HG03565 (cell line): ENCODE measurements at regions not wholly inside any gene's neighbourhood (a gene's known extent, or its start where the extent isn't known, plus 50 kb on each side); places are given as distances from the start of the nearest gene placed in this dataset.

Experiments used
- ATAC-seq: cut with Tn5 transposase; IDR thresholded peaks from one replicate; pipeline ENCODE4 v1.9.1; 2021; ENCODE audit warnings: mild to moderate bottlenecking, moderate library complexity; ENCODE audit not compliant: unreplicated experiment

DNA sequence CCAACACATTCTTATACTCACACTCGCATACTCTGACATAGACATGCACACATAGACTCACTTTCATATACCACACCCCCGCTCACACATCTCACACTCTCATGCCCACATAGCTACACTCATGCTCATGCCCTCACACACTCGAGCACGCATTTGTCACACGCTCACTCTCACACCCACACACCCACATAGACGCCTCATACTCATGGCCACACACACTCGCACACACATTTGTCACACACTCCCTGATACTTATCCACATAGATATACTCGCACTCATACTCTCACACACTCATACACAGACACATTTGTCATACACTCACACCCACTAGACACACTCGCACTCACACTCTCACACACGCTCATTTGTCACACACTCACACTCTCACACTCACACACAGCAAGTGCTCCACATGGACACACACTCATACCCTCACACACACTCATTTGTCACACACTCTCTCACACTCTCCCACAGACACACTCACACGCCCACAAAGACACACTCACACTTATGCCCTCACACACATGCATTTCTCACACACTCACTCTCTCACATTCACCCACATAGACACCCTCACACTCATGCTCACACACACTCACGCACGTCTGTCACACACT is 50.9 kb downstream of the TNP1 start:
- ATAC-seq: no peak

- no peak for ATAC-seq
Measured at GRCh38 chr2:216807857-216808272, 52.0 kb downstream of the TNP1 start.

- ATAC-seq: no peak
Measured at GRCh38 chr2:216804357-216805350, 55.2 kb downstream of the TNP1 start.

- no peak for ATAC-seq
Measured at GRCh38 chr2:216803791-216804190, 56.1 kb downstream of the TNP1 start.

- ATAC-seq: no peak
Measured at GRCh38 chr2:216802516-216803215, 57.2 kb downstream of the TNP1 start.

- ATAC-seq: no peak
Measured at GRCh38 chr2:216800836-216801235, 59.0 kb downstream of the TNP1 start.

DNA sequence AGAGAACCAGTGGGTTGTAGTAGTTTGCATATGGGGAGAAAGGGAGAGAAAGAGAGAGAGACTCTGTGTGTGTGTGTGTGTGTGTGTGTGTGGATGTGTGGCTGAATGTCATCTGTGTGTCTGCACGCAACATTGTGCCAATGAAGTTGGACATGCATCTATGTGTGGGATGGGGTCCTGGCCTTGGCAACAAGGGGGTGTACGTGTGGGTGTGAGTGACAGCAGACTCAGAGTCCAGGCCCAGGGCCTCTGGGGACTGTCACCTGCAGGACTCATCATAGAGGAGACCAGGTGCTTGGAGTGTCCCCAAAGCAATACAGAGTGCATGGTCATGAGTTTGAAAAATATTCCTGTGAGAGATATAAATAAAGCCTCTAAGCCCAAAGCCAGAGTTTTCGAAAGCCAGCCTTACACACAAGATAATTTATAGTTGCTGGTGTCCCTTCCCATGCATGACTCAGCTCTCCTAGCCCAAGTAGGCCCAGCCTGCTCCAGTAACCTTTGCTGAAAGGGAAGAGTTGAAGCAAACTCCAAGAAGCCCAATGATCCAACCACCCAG is 59.9 kb downstream of the TNP1 start:
- no peak for ATAC-seq

- no peak for ATAC-seq
Measured at GRCh38 chr2:216796115-216796840, 63.6 kb downstream of the TNP1 start.

GRCh38 chr2:216793386-216793785 is 66.5 kb downstream of the TNP1 start:
- no peak for ATAC-seq

- ATAC-seq: no peak
Measured at GRCh38 chr2:216792222-216793021, 67.4 kb downstream of the TNP1 start.

DNA sequence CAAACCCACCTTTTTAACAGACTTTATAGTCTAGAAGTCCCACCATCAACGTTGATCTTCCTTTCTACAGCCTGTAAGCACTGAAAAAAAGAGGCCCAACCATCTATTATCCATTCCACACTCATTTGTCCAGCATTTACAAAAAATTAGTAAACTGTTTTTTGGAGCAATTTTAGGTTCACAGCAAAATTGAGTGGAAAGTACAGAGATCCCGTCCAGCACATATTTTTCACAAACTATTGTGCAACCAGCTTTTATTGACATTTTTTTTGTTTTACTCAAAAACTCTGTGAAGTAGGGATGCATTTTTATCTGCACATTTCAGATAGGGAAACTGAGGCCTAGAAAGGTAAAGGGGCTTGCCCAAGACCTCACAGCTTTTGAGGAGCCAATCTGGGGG is 68.6 kb downstream of the TNP1 start:
- ATAC-seq: no peak

DNA sequence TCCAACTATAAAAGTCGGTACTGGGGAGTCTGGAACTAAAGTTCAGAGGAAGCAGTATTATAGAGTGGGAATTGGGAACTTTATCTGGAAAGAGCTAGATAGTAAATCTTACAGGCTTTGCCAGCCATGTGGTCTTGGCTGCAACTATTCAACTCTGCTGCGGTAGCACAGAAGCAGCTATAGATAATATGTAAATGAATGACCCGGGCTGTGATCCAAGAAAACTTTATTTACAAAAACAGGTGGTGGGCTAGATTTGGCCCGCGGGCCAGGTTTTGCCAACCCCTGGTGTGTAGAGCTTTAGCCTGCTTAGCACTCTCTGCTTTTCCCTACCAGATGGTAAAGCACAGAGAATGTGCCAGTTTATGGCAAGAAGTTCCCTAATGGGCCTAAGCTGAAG is 70.8 kb downstream of the TNP1 start:
- ATAC-seq: no peak

GRCh38 chr2:216787851-216788540 is 71.9 kb downstream of the TNP1 start:
- ATAC-seq: no peak

DNA sequence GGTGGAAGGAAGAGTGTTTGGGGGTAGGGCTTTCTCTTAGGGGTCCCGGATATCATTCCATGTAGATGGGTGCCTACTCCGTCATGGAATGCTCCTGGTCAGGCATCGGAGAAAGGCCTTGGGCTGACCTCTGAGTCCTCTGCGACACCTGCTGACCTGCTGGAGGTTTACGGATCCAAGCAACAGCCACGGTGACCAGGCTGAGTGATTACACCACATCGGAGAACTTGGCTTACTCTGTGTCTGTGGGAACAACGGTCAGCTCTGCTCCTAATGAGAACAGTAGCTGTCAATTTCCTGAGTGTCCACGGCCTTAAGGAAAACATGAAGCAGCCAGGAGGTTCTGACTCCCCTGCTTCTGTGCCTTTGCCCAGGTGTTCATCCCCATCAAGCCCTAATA is 73.2 kb downstream of the TNP1 start:
- no peak for ATAC-seq

DNA sequence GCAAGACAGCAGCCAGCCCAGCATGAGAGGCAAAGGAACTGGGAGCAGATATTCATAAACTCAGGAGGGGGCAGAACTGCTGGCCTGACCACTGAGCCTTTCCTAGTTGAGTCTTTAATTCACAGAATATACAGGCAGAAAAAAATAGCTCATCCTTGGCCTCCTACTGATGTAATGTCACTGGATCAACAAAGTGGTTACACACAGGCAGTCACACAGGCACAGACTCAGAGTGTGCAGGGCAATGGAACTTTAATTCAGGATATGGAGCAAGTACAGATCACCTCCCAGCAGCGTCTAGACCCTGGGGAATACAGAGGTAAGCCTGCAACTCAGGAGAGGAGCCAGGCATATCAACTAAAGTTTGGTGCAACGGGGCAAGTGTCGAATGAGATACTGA is 75.4 kb downstream of the TNP1 start:
- ATAC-seq: no peak

DNA sequence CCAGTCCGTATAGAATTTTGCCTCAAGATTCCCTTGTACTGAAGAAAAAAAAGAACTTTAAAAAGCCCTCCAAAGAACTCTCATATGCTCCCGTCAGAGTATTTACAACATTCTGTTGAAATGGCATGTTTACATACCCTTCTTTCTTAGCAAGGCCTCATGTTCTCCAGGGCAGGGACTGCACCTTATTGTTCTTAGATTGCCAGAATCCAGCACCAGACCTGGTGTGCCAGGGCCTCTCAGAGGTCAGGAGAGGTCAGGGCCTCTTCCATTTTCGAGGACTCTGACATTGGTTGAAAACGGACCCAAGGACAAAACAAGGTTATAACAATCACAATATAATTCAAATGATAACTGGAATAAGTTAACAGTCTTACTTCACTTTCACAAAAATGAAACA is 78.2 kb downstream of the TNP1 start:
- no peak for ATAC-seq

DNA sequence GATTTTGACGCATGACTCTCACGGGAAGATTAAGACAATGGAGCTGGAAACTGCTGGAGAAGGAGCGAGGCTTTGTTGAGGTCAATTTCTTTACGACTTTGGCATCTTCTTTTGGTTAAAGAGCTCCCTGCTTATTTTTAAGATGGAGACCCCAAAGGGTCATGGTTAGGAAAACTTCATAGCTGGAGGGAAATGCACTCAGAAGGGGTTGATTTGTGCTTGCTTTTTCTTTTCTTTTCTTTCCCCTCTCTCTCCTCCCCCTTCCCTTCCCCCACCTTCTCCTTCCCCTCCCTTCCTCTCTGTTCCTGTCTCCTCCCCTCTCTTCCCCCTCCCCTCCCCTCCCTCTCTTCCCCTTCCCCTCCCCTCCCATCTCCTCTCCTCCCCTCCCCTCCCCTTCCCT is 79.0 kb downstream of the TNP1 start:
- ATAC-seq: no peak

GRCh38 chr2:216777637-216778273 is 82.1 kb downstream of the TNP1 start:
- ATAC-seq: peak; percentile 99
